HG03439 (cell line): ENCODE measurements at regions not wholly inside any gene's neighbourhood (a gene's known extent, or its start where the extent isn't known, plus 50 kb on each side); places are given as distances from the start of the nearest gene placed in this dataset.

Source experiments
- ATAC-seq: cut with Tn5 transposase; IDR thresholded peaks from one replicate; pipeline ENCODE4 v1.9.1; 2021; ENCODE audit warnings: mild to moderate bottlenecking, moderate library complexity; ENCODE audit not compliant: unreplicated experiment

DNA sequence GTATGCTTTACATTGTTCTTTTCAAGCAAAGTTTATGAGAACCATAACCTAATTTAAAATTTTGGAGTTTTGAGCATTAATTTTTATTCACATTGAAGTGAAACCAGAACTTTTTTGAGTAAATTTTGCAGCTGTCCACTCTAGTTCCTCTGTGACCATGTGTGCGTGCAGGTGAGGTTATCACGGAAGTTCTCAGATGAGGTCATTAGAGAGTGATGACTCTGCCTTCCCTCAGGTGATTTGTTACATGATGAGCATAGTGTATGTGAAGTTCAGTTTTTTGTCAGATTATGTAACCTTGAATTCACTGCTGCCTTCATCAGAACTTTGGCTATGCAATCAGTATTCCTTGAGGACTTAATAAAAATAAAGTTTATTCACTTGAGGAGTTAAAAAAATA is 828.2 kb downstream of the ADGRL2 start:
- no peak for ATAC-seq

DNA sequence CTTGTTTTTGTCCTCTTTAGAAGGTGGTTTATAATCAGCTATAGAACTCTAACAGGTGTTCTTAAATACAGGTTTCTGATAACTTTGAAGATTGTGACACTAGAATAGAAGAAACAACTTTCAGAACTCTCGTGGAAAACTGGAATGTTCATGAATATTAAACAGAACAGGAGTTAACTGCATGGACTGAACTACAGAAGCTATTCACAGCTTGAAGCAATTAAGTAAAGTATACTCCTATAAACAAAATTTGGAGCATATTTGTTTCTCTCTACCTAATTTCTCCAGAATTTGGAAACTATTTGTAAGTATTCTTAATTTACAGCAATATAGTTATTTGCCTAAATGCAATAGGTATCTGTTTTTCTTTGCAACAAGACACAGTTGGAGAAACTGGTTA is 824.8 kb downstream of the ADGRL2 start:
- ATAC-seq = no peak

DNA sequence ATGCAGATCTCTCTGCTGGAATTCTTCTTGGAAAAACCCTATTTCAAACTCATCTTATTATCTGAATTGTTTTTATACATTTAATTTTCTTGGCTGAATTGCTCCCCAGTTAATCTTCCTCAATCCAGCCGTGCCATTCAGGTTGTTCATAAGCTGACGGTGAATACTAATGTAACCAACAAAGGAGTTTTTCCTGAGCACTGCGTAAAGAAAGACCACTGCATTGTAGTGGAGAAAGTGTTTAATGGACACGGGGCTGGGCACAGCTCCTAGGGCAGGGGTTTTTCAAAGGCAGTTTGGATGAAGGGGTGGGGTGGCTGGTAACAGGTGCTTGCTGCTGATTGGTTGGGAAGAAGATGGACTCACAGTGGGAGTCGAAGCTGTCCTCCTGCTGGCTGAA is 820.3 kb downstream of the ADGRL2 start:
- ATAC-seq = no peak

DNA sequence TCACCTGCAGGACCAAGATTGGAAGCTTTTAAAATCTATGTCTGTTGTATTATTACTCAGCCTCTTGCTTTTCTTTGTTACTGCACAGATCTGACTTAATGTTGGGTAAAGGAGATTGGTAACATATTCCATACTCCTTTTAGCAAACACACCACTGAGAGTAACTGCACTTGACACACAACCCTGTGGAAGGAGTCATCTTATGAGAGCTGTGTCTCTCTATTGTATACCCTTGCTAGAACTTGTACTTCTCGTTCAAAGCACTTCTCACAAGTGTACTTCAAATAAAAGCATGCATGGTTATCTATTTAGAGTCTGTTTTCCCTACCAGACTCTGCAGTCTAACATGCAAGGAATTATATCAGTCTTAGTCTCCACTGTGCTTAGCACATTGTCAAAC is 813.4 kb downstream of the ADGRL2 start:
- no peak for ATAC-seq

DNA sequence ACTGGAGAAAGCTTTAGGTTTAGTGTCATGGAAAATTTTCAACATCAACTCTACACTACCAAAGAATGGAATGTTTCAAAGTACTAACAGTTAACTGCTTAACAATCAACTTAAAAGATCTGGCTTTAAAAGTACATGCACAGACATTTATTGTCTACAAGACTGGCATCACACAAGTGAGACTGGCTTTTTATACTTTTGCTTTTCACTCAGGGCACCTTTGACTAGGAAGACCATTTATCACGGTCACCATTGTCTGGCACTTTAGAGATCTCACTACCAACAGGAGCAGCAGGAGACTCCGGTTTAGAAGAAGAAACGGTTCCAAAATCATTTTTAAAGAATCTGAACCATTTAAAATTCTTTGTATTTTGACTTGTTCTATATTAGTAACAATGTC is 812.3 kb downstream of the ADGRL2 start:
- no peak for ATAC-seq

DNA sequence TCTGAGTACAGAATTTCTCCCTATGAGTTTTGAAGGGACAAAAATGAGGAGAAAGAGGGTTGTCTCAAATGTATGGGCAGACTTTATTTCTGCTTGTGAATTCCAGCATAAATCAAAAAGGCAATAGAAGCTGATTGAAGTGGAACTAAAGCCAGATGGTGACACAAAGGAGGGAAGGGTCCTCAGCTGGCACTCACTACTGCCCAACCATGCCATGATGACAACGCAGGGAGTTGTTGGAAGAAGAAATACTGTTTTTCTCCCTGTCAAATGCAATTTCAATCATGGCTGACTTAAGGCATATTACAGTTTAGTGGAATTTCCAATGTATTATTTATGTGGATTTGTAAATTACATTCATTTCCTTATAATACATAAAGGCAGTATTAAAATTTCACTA is 805.8 kb downstream of the ADGRL2 start:
- ATAC-seq = no peak

DNA sequence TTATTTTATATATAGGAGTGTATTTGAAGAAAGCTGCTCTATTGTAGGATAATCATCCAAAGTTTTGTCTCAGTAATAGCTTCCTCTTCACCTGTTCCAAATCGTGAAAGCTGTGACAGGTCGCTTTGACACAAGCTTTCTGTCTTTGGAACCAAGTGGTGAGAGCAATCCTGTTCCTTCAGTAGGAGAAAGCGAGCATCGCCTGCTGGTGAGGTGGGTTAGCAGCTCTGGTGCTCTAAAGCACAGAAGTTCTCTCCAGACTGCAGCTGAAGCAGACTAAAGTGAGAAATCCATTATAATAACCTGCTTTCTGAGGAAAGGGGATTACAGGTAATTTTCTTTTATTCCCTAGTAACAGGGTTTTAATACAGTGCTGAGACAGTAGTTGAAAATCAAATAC is 803.8 kb downstream of the ADGRL2 start:
- no peak for ATAC-seq

DNA sequence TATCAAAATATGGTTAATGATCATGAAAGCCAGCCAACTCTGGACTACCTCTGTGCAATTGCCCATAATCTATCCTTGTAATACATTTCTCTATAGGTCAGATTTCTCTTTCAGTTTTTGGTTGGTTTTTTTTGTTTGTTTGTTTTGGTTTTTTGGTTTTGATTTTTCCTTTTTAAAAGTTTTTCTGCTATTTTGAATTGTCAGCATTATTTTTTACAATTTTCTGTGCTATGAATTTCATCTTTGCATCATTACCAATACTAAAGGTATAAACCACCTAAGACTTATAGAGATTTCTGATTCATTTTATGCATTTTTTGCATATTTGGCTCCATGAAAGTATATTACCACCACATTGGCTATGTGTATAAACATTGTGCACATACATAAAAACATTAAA is 799.6 kb downstream of the ADGRL2 start:
- ATAC-seq = no peak

DNA sequence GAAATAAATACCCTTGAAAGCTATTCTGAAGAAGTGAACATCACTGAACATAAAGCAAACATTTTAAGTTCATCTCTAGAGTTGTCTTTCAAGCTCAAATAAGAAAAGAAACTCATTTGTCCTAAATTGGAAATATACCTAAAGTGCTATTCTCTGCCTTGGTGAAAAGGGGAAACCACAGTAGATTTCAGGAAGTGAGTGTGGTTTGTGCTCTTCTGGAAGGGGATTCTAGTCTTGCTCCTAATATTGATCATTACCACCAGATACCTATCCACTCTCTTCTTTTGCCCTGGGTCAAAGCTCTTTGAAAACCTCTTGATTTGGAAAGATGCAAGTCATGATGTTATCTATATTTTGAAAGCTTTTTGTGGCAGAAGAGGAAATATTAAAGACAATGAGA is 798.1 kb downstream of the ADGRL2 start:
- no peak for ATAC-seq

DNA sequence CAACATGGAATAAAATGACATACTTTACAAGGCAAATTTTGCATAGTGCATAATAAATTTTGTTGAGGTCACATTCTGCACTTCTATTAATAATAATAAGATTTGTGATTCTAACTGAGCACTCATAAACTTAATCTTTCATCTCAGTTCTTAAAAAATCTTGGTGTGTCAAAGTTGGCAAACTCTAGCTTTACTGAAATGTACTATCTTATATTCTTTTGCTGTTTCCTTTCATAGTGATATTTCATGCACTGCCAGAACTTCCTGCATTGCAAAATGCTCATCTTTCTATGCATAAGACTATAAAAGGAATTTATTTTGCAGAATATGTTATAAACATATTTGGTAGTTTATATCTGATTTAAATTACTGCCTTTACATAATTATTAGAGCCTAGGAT is 797.6 kb downstream of the ADGRL2 start:
- no peak for ATAC-seq

DNA sequence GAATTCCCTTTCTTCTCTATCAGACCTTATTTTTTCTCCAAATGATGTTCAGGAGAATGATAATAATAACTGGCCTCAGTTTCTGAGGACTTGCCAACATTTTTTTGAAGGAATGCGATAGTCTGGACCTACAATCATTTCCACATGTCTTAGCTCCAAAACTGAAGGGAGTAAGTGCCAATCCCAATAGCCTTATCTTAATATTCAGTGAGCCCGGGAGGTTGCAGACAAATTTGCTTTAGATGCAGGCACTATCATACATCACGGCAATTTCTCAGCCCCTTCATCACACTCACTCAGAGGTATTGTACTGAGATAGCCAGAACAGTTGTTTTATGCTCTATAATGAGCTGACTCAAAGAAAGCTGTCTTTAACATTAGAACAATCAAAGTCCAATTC is 796.9 kb downstream of the ADGRL2 start:
- ATAC-seq = no peak

DNA sequence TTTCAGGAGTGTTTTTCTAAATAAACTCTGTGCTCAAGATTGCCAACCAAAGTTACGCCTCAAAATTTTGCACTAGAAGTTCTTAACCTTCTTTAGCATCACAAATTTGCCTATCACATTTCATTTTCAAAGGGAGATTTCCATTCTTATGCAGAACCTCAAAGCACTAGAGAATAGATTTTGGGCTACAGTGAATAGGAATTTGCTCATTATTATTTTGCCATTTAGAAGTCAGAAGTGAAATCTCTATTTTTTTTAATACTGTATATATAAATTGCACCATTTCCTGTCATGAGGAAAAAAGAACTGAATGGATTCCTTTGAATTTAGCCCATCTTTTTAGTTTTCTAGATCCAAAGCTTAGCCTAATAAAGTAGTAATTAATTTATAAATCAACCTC is 796.4 kb downstream of the ADGRL2 start:
- ATAC-seq = no peak

DNA sequence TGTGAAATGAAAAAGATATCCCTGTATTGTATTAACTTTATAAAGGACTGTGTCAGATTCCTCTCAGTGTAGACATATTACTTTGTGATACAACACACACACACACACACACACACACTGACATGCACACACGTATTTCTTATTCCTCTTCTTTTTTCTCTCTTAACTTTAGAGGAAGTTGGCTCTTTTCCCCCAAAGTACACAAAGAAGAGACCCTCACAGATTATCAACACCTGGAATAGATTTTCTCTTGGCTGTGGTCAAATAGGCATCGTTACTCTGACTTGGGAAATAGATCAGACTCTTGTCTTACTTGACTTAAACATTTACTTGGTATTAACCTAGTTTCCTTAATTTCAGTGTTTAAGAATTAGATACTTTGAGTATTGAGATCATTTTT is 792.8 kb downstream of the ADGRL2 start:
- ATAC-seq = no peak

DNA sequence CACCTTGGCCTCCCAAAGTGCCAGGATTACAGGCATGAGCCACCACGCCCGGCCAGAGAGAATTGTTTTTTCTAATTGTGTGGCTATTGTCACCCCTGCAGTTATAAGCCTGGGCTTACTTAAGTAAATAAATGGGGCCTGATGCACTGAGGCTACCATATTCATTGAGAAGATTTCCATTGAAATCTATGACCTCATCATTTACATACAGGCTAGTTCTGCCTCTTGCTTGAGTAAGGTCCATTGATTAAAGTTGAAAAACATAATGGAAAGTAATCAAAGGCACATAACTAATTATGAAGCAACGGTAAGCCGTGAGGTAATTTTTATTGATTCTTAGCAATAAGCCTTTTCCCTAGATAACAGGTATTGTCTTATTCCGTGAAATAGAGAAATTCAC is 788.9 kb downstream of the ADGRL2 start:
- no peak for ATAC-seq

DNA sequence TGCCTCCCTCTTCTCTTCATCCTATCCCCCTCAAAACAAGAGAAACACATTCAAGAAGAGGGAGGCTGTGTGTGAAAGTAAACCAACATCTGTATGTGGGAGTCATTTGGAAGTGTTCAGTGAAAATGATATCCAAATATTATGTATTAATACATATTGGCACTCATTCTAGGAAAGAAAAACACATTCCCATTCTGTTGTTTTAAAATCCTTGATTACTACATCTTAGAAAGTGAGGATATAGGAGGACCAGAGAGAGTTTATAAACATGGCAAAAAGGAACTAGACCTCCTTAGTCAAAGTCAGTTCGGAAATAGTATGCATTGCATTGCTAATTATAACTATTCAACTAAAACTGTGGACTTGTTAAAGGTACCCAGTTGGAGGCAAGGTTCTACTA is 786.6 kb downstream of the ADGRL2 start:
- no peak for ATAC-seq

DNA sequence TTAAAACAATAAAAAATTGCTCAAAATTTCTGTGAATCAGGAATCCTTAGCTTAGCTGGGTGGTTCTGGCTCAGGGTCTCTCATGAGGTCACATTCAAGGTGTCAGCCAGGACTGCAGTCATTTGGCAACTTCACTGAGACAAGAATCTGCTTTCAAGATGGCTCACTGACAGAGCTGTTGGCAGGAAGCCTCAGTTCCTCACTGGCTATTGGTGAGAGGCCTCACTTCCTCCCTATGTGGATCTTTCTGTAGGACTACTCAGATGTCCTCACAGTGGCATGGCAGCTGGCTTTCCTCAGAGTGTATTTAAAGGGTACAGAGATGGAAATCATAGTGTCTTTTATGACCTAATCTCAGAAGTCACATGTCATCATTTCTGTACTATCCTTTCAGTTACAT is 785.7 kb downstream of the ADGRL2 start:
- ATAC-seq = no peak

DNA sequence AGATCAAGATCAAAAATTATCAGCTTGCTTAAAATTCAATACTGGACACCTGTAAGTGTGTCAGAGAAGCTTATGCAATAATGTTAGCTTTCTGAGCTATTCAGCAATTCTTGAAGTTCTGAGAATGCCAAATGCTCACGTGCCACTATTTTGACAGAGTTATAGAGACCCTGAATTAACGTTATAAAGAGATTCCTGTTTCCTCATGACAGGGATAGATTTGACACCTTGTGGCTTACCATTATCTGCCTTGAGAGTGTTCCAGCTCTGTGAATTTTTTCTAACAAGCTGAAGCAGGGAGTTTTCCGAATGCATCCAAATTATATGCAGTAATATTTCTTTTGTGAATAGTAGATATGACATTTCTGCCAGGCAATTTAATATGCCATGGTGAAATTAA is 781.6 kb downstream of the ADGRL2 start:
- no peak for ATAC-seq

DNA sequence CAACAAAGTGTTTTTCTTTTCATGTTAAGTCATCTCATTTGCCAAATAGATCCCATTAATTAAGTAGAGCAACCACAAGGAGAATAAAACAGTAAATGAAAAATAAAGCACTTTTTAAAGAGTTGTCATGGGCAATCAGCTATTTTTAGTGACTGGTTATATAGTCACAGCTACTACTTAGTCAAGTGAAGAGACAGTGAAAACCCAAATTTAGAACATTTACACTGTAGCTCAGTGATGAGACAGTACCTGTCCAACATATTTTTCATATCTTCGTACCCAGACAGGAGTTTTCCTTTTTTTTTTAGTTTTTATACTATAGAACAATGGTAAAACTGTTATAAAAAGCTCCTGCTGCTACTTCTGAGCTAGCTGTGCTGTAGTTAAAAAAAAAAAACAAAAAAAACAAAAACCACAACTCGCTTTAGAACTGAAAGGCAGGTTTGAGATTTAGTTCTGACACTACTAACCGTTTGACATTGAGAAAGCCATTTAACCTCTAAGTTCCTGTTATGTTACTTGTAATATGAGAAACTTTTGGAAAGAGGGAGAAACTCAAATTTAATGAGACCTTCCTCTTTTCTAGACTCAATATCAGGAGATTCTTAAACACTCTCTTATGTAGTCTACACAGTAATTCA is 777.5 kb downstream of the ADGRL2 start:
- no peak for ATAC-seq

DNA sequence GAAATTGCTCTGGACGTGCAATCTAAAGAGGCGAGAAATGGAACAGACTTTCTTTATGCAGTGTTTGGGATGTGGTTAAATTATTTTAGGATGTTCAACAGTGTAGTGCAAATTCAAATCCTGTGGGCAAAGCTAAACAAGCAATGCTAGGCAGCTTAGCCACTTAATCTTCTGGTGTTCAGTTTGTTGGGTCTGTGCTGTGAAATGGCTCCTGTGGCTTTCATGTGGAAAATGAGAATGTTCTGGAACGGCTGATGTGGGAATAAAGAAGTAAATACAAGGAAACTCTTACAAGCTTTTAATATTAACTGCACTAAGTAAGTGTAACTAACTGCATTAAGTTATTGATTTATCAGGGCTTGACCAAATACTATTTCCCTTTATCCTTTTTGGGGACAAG is 766.6 kb downstream of the ADGRL2 start:
- ATAC-seq = no peak

DNA sequence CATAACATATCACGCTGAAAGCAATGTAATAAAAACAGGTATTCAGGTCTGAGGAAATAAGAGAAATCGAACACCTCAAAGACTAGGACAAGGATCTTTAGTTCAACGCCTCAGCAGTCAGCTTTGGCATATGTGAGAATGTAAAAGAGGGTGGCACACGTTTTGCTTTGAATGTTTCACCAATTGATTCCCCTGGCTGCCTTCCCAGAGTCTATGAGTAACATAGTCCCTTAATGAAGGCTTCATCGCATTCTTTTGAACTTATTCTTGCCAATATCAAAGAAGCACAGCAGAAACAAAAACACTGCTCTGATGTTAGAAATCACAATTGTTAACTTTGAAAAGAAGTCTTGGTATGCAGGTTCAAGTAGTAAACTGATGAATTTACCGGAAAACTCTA is 764.8 kb downstream of the ADGRL2 start:
- no peak for ATAC-seq

DNA sequence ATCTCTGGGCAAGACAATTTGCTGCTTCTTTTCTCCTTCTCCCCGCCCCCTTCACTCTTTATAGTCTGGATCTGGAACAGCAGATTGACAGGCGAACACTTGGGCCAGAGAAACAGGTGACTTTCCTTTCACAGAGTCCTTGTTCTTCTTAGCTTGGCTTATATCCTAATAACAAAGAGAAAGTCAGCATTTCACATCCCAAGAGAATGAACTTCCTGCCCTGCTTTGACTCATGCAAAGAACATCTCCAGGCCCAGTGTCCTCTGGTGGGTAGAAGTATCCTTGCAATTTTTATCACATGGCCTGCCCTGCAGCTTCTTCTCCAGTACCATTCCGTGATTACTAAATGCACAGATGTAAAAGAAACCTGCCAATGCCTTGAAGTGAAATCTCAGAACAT is 764.4 kb downstream of the ADGRL2 start:
- no peak for ATAC-seq

DNA sequence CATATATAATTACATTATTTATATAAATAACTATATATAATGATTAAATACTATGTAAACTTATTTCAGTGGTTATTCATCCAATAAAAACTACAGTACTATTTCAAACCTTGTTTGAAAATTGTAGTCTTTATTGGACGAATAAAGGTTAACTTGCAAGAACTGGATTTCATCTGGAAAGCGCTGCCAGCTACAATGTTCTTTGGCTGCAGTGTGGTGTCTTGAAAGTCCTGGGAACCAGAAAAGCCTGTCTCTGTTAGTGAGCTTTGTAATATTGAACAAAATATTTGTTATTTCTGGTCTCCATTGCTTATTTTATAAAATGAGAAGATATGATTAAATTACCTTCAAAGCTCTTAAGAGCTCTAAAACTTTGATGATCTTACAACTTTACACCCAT is 763.6 kb downstream of the ADGRL2 start:
- no peak for ATAC-seq

DNA sequence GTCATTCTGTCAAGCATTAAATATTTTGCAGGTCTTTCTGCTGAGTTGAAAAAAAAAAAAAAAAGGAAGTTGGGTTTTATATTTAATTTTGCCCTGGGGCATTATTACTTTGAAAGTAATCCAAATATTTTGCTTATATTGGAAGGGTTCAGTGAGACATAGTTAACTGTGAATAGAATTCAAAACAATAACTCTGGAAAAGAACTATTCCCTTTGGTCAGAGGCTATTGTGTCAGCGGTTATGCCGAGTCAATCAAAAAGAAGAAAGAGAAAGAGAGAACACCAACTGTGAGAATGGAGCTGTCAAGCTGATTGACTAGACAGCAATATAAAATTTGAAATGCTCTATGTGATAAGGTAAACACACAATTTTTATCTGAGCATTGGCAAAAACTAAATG is 761.7 kb downstream of the ADGRL2 start:
- ATAC-seq = no peak

DNA sequence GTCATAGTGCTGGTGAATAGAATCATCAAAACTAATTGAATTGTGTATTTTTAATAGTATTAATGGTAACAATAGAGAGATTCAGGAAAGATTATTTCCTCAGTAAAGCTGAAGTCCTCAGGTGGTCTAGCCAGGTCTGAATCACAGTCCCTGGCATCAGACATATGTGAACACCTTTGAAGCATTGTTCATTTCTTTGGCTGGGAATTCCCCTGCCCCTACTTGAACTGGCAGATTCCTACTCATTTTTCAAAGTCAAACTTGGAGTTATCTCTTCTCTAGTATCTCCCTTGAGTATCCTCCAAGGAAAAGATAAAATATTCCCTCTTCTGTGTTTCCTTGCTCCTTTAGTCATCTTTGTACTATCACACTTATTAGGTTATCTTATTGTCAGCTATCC is 759.8 kb downstream of the ADGRL2 start:
- no peak for ATAC-seq
